Activated CD4-positive, CD25-positive, alpha-beta regulatory T cell treated with anti-CD3 and anti-CD28 coated beads, Interleukin-2, amount 50 U/mL, for 16 hours (primary cell): ENCODE measurements at regions not wholly inside any gene's neighbourhood (a gene's known extent, or its start where the extent isn't known, plus 50 kb on each side); places are given as distances from the start of the nearest gene placed in this dataset.
"Not testable (repeated sequence)": the region's sequence is repeated elsewhere in the genome, so short reads cannot be mapped to it uniquely, and the experiment has no call there.

Experiments used
- DNase-seq: peaks from one replicate; pipeline ENCODE4 v3.0.0-alpha.2; 2020; ENCODE audit warnings: low read depth, low spot score

DNA sequence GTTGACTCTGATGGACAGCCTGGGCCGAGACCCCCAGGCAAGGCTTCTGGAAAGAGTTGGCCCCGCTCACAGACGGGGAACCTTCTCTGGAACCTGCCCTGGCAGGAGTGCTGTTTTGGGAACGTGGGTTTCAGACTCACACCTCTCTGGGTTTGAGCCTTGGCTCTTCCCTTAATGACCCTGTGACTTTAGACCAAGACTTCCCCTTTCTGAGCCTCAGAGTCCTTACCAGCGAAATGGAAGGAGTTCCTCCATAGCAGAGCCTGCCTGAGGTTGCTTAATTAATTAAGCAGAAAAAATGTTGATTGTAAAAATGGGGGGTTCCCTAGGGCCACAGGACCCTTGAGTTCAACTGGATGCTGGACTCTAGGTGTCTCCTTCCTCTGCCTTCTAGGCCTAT is 408.2 kb downstream of the SEC14L1 start:
- DNase-seq, result no peak

DNA sequence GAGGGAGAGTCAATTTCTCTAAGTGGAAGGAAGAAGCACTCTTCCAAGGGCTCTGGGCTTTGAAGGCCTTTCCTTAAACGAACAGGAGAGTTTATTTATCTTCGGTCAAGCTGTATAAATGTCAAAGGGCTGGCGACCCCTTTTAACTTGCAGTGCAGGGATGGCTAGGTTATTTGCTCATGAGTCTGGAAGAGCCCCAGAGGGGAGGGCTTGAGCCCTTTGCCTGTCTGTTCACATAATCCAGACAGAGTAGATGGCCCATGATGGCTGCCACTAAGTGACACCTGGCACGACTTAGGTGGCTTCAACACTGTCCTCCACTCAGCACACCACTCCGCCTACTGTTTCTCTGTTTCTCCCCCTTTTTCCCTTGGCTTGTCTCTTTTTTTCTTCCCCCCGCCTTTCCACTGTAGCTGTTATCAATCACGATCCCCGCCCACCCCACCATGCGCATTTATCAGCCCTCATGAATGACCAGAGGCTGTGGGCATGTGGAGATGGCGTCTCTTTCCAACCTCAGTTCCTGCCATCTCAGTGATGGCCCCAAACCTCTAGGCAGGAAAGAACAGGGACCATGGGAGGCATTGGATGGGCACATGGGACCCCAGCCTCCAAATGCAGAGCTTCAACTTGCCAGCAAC is 408.7 kb upstream of the TNRC6C start:
- DNase-seq, result no peak

DNA sequence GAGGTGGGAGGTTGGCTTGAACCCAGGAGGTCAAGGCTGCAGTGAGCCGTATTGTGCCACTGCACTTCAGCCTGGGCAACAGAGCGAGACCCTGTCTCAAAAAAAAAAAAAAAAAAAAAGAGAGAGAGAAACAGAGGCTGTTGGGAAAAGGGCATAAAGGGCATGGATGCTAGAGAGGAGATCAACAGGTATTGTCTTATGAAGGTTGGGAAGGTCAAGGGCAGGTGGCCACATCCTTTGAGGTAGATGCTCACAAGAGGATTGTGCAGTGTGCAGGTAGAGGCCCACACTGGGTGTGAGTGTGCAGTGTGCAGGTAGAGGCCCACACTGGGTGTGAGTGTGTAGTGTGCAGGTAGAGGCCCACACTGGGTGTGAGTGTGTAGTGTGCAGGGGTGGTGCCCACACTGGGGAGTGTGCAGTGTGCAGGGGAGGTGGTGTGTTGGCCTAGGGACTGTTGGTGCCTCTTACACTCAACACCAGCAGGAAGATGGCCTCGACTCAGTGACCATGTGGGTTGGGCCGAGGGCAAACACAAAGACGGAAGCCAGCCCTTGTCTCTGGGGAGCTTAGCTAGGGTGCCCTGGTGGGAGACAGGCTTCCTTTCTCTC is 404.9 kb upstream of the TNRC6C start:
- DNase-seq, result no peak

GRCh38 chr17:77555121-77555591 is 403.3 kb upstream of the TNRC6C start:
- no peak for DNase-seq

DNA sequence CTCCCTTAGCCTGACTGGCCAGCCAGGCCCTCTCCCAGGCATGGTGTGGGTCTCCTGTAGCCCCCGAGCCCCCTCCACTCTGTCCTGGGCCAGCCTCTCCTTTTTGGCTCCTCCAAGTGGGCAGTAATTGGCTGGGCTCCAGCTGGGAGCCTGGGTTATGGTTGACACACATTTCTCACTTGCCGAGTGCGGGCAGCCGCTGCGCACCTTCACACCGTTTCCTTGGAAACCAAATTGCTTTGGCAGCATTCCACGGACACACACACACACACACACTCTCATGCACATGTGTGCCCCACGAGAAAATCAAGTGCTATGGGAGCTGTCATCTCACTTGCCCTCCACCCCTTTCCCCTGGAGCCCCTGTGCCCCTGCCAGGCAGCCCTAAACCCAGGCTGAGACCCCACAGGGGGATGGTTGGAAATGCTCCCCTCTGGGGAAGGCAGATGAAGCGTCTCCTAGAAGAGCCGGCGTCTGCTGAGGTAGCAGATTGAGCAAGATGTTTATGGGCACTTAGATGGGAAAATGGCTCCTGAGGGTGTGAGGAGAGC is 402.7 kb upstream of the TNRC6C start:
- DNase-seq, result no peak

- DNase-seq, result no peak
These were observed 402.0 kb upstream of the TNRC6C start for GRCh38 chr17:77556383-77557061.

DNA sequence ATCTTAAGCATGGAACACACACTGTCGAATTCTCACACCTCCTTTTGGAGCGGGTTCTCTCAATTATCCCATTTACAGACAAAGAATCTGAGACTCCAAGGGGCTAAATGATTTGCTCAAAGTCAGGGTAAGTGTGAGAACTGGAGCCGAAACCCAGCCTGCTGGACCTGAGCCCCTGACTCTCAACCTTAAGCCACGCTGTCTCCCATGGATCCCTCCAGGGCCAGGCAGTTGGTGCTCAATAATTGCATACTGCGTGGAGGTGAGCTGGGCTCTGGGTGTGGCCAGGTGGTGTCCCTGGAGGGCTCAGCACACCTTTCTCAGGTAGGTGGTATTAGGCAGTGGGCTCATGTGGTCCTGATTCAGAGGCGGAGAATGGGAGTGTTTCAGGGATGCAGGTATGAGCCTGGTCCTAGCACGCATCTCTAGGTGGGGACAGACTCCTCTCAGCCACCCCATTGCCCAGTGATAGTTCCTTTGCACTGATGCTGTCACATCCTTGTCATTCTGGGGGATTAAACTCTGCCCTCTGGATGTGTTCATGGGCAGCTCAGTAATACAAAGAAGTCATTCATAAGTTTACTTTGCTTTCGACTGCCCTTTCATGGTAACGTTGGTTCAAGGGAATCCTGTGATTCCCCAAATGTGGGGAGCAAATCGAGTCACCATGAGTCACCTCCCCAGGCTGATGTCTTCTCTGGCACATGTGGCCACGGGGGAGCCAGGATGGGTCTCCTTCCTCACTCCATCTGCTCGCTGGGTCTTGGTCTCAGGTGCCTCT is 399.5 kb upstream of the TNRC6C start:
- no peak for DNase-seq

DNA sequence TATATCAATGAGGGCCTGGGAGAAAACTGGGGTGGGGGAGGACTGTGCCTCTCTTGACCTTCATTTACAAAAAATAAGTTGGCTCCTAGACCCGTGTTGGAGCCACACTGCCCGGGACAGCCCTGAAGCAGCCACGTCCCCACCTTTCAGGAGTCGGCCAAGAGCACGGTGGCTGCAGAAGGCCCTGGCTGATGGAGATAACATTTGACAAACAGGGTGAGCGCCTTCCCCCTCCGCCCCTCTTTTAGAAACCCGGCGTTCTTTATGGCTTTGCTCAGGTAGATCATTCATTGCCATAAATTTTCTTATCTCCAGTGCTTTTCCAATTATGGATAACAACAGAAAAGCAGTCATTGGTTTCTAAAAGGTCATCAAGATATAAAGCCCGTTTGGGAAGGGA is 398.1 kb upstream of the TNRC6C start:
- DNase-seq, result no peak

GRCh38 chr17:77560841-77561240 is 397.7 kb upstream of the TNRC6C start:
- DNase-seq, result no peak

DNA sequence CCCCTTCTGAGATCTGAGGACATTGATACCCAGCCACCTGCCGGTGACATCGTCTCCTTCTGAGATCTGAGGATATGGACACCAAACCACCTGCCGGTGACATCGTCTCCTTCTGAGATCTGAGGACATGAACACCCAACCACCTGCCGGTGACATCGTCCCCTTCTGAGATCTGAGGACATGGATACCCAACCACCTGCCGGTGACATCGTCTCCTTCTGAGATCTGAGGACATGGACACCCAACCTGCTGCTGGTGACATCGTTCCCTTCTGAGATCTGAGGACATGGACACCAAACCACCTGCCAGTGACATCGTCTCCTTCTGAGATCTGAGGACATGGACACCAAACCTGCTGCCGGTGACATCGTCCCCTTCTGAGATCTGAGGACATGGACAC is 396.1 kb upstream of the TNRC6C start:
- not testable (repeated sequence) for DNase-seq

GRCh38 chr17:77563439-77564102 is 394.9 kb upstream of the TNRC6C start:
- no peak for DNase-seq

GRCh38 chr17:77564278-77564920 is 394.1 kb upstream of the TNRC6C start:
- no peak for DNase-seq

GRCh38 chr17:77565166-77565565 is 393.3 kb upstream of the TNRC6C start:
- DNase-seq, result no peak

- no peak for DNase-seq
These were observed 392.4 kb upstream of the TNRC6C start for GRCh38 chr17:77566151-77566550.

GRCh38 chr17:77566566-77567138 is 391.9 kb upstream of the TNRC6C start:
- no peak for DNase-seq

DNA sequence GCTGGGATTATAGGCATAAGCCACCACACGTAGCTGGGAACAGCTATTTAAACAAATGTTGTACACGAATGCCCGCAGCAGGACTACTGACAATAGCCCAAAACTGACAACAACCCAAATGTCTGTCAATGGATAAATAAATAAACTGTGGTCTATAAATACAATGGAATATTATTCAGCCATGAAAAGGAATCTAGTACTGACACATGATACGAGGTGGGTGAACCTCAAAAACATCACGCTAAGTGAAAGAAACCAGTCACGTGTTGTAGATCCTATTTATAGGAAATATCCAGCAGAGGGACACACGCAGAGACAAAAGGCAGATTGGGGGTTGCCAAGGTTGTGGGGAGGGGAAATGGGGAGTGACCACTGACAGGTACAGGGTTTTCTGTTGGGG is 390.0 kb upstream of the TNRC6C start:
- no peak for DNase-seq

DNA sequence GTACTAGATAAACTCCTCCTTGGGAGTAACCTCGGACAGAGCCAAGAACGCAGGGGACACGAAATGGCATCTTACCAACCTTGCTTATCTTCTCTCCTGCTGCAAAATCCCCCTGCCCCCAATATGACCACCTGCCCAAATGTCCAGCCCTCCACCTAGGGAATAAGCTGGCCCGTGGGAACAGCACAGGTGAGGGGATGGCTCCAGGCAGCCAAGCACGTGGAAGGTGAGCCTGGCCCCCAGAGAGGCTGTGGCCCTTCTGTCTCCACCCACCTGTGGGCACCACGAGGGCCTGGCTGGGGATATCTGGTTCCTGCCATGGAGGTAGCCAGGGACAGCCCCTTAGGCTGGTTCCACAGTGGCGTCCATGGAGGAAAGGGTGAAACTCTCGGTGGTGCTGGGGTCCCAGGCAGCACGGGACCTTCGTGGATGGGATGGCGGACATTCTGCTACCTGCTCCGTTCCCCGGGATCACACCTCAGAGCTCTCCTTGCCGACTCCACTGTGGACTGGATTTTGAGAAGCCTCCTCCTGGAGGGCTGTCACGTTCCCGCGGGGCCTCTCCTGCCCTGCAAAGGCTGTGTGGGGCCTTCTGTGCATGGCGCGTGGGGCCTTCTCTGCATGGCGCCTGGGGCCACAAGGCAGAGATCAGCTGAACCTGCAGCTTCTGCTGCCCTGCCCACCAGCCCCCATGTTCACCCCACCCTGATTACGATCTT is 388.5 kb upstream of the TNRC6C start:
- no peak for DNase-seq

DNA sequence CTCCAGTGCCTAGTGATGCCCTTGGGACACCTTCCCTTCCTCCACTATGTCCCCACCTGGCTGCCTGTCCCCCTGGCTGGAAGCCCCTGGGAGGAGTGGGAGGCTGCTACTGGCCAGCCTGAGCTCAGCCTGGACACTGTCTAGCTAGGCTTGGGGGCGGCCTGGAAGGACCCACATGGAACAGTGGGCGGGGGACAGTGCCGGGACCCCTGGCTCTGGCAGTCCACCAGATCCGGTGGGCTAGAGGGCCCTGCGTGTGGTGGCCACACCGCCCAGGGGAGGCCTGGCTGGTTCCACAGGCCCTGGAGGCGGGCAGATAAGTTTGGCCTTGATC is 388.0 kb upstream of the TNRC6C start:
- no peak for DNase-seq

DNA sequence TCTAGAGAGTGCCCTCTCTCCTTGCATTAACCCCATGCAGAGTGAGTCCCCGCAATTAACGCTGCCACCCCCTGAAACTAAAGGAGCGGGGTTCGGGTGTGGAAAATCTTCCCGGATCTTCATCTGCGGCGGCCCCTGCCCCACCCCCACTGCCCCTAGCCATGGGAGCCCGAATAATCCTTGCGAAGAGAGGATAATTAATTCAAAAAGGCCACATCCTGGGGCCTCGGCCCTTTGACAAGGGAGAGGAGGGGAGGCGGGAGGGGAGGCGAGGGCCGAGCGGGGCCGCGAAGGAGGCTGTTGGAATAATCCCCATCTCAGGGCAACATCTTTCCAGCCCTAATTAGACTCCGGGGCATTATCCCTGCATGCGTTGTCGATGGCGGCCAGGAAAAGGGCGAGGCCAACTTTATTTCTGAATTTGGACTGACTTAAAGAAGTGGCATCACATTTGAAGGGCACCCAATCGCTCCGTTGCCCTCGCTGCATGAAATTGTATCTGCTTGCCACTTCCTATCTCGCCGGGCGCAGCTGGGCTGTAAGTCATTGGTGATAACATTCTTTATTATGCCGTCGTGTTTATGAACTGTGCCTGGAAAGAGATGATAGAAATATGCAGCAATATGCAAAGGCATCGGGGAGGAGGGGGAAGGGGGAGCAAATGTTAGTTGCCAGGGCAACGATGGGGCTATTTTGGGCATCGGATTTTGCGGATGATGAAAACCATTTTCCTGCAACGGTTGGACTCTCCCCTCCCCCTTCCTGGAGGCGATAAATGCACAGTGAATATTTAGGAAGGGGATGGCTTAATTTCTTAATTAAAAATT is 387.1 kb upstream of the TNRC6C start:
- DNase-seq, result no peak
